GM19397 (cell line): ENCODE measurements at regions not wholly inside any gene's neighbourhood (a gene's known extent, or its start where the extent isn't known, plus 50 kb on each side); places are given as distances from the start of the nearest gene placed in this dataset.

Source experiments
- ATAC-seq: cut with Tn5 transposase; IDR thresholded peaks from one replicate; pipeline ENCODE4 v1.9.1; 2021; ENCODE audit warnings: mild to moderate bottlenecking, moderate library complexity; ENCODE audit not compliant: unreplicated experiment

DNA sequence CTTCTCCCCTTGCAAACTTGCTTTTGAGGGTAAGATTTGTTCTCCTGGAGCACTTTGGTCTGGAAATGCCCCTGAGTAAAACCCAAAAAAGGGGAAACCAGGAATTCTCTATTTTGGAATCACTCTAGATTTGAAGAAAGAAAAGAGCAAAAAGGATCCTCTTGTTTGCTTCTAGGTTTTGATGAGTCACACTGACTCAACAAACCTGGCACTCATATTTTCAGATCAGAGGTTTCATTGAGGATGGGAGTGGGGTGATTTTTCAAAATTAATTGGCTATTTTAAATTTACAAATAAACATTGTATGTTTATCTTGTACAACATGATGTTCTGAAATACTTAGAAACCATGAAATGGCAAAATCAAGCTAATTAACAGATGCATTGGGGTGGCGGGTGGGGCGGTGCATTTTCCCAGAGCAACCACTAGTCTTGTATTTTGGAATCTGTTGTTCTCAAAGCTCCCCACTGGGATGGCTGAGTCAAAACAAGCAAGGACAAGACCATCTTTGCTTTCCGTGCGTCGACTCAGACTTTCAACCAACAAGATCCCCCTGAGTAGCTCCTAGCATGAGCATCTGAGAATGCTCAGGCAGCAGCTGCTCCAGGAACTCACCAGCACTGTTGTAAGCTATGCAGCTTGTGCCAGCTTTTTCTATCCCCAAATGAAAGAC, 451.4 kb downstream of the WDR72 start:
- no peak for ATAC-seq

DNA sequence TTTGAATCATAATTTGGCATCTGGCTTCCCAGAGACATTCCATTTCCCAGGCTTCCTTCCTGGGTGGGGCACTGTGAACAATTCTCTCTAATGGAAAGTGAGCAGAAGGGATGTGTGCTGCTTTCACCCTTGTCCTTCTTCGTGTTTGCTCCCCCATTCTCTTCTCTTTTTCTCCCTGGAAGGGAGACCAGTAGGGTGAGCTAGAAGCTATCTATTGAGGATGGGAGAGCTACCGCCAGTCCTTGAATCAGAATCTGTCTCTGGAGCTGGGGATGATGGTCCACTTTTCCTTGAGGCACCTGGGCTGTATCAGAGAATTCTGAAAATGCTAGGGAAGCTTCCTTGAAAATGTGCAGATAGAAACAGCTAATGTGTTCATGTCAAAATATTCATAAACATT, 453.9 kb downstream of the WDR72 start:
- no peak for ATAC-seq

DNA sequence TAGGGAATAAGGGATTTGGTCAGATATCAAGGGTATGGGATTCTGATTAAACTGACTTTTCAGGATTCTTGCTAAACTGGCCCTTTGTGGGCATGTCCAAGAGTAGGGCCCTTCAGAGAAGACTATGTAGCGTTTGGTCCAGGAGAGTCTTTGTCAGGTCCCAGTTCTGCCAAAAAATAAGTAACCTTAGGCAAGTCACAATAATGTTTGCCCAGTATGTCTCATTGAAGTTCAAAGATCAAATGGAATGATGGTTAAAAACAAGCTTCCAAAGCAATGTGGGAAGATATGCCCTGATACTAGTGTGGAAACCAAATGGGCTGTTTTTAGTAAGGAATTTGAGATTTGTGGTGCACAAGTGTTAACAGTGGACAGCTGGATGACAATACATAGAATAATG, 454.4 kb downstream of the WDR72 start:
- ATAC-seq, result no peak

DNA sequence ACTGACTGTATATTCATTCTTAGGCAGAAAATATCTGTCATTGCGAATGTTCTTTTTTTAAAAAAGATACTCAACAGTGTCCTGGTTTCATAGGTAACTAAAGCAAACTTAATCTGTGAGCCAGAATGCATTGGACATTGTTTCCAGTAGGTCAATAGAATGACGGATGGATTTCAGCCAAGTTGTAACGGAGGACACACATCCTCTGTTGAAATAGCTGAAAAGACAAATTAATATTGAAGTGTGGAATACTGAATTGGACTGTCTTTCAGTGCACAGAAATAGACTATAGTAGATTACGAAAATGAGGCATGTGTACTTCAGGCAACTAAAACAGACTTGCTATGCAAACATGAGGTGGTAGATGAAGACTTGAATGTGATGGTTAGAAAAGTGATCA, 461.6 kb downstream of the WDR72 start:
- ATAC-seq, result no peak

DNA sequence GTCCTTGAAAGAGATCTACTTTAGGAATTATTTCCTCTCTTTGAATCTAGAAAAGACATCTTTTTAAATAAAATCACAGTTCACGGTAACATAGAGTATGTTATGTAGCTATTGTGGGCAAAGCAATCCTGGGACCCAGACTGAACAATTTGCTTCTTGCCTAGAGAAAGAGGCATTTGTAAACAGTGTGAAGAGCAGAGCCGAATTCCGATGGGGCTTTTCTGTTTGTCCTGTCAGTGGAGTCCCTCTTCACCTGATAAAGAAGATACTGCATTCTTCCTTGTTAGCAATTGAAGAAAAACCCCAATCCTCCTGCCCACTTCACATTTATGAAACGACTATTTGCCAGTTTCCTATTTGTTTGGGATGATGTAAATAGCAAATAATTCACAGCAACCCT, 462.9 kb downstream of the WDR72 start:
- ATAC-seq, result no peak

DNA sequence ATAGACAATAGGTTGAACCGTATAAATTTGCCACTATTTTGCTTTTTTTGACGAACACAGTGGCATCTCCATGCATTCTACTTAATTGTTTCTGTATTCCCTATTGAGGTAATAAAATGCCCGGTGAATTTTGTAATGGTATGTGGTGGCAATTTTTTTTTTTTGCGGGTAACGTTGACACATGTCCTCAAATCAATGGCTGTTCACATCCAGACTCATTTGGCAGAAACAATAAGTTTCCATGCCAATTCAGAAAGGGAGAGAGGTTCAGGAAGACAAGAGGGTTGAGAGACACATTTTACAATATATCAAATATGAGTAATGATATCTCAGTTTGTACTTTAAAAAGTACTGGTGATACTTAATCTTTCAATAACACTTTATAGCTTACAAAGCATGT, 463.9 kb downstream of the WDR72 start:
- no peak for ATAC-seq

DNA sequence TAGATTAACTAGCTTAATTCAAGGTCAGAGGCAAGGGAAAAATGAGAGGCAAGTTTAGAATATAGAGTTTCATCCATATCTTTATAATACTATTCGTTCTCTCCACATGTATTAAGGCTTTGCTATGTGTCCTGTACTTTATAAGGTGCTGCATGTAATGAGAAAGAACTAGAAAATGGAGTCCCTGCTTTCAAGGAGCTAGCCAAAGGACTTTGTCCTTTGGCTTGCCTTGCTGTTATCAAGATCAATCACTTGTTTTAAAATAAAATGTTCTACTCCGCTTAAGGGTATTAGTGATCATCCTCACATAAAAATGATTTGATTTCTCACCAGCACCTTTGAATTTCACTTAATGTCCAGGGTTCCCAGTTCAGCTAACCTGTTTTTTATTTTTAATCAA, 470.9 kb downstream of the WDR72 start:
- no peak for ATAC-seq

DNA sequence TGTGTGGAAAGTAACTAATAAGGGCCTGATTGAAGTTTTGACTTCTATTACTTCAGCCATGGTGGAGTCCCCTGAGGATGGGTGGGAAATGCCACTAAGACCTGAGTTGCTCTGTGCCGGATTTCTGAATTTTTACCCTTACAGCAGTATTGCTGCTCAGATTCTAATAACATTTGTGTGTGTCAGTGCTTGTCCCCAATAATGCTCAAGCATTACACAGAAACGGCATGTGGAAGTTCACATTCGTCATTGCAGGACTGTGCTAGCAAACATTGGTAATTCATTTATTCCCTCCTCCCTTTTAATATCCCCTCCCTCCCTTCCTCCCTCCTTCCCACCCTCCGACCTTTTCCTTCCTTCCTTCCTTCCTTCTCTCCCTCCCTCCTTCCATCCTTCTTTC, 484.5 kb upstream of the ONECUT1 start:
- no peak for ATAC-seq

DNA sequence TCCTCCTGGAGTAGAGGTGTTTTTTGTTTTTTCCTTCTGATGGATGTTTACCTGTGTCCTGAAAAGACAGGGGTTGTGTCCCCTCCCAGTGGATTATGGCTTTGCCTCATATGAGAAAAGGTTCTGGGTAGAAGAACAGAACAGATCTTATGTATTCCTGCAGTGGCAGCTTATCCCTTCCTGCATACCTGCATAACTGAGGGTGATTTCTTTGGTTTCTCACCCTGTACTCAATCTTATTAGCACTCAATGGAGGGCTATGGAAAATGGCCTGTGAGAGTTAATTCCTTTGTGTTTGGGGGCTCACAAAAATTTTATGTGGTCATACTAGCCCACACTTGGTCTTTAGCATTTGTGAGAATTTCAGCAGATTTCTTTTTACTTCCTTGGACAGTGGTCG, 482.0 kb upstream of the ONECUT1 start:
- ATAC-seq, result no peak

DNA sequence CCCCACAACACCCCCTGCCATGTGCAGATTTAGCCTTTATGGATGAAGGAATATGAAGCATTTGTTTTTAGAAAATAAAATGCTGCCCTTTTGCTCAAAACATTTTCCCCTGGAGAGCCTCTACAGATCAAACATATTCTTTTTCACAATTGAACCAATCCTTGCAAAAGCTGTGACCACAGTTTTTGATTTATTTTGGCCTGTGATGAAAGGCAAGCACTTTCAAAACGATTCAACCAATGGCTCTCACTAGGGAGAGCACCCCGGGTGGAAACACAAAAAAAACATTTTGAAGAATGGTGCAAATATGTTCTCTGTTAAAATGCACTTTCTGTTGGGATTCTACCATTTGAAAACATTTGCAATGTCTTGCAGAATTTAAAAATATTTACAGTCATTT, 476.0 kb upstream of the ONECUT1 start:
- no peak for ATAC-seq

DNA sequence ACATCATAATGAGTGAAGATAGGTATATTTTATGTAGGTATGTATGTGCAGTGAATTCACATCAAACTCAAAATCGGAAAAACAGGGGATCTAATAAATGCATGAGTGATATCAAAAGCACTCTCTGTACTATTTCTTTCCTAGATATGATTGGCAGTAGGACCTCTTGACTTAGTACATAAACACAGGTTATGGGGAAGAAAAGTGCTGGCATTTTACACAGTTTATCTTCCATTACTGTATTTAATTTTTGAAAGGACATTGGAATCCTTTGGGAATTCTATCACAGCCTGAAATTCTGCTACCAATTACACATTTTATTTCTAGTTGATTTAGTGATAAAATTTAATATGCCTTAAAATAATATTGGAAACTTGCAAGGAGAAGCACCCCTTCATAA, 470.5 kb upstream of the ONECUT1 start:
- no peak for ATAC-seq

DNA sequence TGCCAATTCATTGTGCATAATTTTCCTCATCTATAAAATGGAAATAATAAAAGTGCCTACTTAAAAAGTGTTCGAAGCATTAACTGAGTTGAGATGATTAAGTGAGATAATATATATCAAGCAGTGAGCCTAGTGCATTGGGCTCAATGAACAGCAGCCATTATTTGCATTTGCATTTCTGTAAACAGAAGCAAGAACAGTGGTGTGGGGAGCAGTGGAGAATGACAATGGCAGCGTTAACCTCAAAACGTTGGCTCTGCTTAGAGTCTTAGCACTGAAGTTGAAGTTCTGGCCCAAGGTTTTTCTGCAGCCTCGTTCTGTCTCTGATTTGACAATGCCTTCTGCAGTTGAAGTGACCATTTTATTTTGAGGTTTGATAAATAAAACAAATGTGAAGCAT, 466.3 kb upstream of the ONECUT1 start:
- no peak for ATAC-seq

DNA sequence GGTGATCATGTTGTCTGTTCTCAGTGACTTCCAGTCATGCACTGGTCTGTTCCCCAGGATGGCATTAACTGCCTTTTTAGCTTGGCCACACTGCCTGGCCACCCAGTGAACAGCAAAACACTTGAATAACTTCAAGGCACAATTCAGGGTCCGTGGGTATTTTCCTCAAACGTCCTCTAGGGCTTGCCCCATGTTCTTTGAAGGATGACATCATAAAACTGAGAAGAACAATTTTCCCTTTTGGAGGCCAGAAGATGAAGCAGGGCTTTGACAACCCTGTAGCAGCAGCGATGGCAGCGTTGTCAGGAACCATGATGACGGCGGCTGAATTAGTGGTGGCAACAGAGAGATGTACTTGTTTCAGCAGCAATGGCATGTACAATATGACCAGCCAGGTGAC, 465.9 kb upstream of the ONECUT1 start:
- ATAC-seq, result no peak

DNA sequence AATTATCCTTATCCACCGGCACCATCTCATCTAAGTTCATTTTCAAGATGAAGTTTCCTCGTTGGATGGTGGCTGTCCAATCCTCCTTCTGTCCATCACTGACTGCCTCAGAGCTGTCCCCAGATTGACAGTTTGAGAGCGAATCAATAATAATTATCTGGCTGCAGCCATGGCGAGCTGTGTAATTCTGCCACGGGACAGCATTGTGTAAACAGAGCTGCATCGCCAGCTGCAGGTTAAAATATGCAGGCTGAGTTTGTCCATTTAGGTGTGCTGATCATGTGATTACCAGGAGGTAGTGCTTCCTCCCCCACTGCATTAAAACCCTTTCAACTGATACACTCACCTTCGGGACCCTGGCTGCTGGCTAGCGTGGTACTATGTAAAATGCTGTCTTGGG, 461.9 kb upstream of the ONECUT1 start:
- no peak for ATAC-seq

DNA sequence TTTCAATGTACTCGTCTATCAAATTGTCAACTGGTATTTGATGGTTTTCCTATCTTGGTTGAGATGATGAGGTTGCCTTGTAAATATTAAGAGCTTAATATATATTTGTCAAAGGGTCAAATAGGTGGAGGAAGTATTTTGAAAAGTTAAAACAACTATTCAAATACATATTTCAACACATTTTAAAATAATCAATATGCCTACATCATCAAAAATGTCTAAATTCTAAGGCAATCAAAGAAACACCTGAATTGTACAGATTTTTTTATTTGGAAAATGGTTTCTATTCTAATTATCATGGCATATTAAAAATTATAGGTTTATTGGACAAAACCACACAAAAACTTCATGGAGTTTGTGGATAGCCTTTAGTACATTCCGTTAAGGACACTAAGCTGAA, 461.4 kb upstream of the ONECUT1 start:
- no peak for ATAC-seq

DNA sequence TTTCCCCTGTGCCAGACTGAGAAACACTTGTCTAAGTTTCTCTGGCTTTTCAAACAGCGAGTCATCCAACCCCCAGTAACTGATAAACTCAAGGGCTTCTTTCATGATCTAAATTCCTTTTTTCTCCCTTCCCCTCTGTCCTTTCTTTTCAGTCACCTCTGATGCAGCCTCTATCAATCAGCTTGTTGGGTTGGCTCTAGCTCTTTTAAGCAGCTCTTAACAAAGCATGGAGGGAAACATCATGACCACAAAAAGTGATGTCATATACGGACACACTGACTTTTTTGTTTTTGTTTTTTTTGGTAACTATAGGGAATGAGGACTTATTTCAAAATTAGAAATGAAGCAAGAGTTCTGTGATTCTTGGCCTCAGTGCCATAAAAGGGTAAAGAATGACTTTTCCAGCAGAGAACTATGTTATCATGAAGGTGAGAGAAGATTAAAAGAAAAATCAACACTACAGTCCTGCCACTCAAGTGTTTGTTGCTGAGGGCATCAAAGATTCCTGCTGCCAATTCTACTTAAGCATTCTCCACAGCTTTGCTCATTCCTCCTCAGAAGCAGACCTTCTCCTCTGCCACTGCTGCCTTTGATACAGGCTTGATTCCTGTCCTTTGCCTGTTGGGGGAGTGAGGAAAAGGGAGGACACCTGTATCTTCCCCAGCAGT, 457.0 kb upstream of the ONECUT1 start:
- no peak for ATAC-seq

DNA sequence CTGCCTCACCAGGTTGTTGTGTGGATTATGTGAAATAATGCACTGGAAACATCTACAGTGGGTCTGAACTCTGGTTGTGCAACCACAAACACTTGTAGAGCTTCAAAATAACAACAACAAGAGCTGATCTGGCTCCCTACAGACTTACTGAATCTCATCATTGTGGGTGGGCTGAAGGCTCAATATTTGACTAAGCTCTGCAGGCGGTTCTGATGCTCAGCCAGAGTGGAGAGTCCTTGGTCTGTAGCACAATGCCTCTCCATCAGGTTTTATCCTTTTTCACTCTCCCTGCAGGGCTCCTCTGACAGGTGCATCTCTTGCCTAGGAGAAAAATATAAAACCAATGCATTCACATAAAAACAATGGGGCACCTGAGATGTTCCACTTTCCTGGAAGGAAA, 456.3 kb upstream of the ONECUT1 start:
- no peak for ATAC-seq

DNA sequence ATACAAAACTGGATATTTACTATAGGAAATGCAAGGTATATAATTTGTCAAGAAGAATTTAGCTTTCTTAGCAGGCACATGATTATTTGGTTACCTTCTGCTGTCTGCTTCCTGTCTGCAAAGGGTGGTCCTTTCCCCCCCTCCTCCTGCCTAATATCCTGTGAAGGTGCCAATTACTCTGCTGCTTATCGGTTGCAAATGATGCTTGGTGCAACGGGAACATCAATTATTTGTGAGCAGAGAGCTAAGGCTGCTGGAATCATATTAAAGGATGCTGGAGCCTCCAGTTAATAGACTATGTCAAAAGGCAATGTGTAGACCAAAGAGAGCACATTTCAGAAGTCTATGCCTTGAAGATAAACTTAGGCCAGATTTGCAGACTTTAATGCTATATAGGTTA, 443.7 kb upstream of the ONECUT1 start:
- ATAC-seq, result no peak

DNA sequence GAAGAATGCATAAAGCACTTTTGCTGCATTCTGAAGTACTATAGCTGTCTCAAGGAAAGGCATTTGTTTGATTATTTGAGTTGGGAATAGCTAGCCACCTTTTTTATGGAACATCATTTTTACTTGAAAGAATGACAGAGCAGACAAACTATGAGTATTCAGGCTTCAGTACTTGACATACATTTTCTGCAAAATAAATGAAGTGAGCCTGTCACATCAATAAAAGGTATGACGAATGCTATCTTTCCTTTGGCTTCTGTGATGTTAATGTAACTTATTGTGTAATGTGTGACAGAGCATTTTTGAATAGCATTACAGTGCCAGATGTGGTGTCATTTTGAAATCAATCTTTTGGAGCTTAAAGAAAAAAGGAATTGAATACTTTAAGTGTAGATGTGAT, 440.3 kb upstream of the ONECUT1 start:
- no peak for ATAC-seq

DNA sequence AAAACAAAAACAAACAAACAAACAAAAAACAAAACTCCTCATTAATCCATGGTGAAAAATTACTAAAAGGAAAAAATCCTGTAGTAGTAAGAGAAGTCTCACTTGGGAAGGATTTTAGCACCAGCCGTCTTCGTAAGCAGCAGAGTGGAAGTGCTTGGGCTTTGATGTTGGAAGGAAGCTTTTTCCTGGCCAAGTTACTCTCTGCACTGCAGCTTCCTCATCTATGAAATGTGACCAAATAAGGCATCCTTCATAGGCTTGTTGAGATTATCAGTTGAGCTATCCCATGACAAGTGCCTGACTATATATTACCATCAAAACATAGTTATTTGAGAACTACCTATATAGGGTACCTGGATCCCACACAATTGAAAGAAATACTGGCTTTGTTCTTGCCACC, 436.4 kb upstream of the ONECUT1 start:
- ATAC-seq, result no peak

DNA sequence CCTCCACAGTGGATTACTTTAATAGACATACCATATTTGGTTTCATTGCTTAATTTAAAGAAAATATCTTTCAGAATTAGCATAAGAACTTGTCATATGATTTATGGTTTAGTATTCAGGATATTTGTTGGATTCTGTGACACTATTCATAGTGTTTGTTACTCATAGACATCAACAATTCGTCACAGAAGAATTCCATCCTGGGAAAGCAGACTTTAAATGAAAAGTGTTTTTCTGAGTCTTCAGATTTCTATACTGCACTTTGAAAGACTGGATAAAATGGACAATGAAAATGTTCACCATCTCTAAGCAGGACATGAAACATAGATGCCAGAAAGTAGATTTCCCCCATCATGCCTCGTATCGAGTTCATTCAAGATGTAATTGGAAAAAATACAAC, 435.6 kb upstream of the ONECUT1 start:
- ATAC-seq, result no peak

DNA sequence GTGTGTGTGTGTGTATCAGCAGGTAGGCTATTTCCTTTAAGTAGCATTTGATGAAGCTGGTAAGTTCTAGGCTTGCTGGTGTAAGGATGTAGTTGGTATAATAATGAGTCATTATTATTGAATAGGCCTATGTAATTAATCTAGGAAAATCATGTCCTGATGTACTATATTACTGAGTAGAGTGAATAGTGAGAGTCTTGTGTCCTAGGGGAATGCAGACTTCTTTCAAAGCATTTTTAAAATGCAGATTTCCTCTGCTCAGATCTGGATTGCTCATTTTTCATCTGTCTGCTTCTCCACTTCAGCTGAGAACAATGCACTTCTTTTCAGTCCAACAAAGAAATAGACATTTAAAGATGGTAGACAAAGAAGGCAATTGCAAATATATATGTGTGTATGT, 434.2 kb upstream of the ONECUT1 start:
- ATAC-seq, result no peak

DNA sequence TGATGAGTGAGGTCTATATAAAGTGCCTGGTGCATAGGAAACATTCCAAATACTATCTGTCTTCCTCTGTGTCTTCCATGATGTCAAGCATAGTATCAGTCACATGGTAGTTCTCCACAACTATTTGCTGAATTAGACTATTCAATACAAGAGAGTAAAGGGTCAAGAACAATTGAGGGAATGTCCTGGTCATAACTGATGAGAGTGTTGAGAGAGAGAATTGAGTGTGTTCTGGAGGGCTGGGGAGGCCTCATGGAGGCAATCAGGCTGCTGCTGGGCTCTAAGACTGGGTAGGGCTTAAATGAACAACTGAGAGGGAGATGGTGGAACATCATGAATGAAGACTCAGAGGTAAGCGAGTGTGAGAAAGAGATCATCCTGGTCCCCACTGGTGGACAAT, 433.7 kb upstream of the ONECUT1 start:
- ATAC-seq, result no peak
